GM21360 (cell line): ENCODE measurements at regions not wholly inside any gene's neighbourhood (a gene's known extent, or its start where the extent isn't known, plus 50 kb on each side); places are given as distances from the start of the nearest gene placed in this dataset.

ENCODE experiments used
- ATAC-seq: cut with Tn5 transposase; IDR thresholded peaks from one replicate; pipeline ENCODE4 v1.9.1; 2021; ENCODE audit warnings: mild to moderate bottlenecking, moderate library complexity; ENCODE audit not compliant: unreplicated experiment

- no peak for ATAC-seq
Observed at GRCh38 chr3:72441284-72441994, 406.8 kb downstream of the SHQ1 start.

DNA sequence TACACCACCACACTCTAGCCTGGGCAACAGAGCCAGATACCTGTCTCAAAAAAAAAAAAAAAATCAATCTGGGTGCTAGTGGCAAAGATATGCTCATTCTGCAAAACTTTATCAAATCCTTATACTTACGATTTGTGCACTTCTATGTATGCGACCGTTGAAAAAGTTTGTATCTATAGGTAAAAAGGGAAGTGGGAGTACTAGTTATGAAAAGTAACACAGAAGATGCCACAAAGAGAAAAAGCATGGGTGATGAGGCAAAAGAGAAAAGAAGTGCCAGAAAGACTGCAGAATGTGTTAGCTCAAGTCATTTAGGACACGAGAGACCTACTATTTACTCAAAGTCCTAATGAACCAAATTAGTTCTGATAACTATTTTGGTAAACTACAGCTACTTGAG lies 407.8 kb downstream of the SHQ1 start:
- ATAC-seq = no peak

- no peak for ATAC-seq
Observed at GRCh38 chr3:72439321-72440183, 408.7 kb downstream of the SHQ1 start.

DNA sequence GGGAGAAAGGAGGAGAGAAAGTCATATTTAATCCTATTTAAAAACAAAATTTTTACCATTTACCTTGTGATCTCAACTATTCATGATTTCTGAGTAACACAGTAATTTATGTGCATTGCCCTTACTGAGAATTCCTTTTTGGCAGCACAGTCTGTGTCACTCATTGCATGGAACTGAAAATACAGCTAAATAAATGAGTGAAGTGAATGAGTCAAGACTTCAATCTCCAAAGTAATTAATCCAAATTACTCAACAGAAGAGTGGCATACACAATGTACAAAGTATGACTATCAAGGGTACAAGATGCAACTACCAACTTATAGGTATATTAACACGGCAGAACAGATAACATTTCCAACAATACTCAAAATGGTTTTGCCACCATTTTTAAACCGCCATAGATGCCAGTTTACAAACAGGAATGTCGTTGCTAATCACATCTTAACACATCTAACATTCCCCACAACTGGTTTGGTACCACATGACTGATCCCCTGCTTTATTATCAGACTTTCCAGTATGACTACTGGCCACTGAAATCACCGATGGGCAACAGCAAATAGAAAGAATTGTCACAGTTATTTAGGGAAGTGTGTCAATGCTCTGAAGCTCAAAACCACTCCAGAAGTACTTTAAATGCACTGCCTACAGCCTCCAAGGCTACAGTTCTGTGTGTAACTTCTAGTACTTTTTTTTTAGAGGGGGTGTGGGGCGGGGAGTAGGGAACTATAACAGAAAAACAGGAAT lies 410.4 kb downstream of the SHQ1 start:
- ATAC-seq = no peak

DNA sequence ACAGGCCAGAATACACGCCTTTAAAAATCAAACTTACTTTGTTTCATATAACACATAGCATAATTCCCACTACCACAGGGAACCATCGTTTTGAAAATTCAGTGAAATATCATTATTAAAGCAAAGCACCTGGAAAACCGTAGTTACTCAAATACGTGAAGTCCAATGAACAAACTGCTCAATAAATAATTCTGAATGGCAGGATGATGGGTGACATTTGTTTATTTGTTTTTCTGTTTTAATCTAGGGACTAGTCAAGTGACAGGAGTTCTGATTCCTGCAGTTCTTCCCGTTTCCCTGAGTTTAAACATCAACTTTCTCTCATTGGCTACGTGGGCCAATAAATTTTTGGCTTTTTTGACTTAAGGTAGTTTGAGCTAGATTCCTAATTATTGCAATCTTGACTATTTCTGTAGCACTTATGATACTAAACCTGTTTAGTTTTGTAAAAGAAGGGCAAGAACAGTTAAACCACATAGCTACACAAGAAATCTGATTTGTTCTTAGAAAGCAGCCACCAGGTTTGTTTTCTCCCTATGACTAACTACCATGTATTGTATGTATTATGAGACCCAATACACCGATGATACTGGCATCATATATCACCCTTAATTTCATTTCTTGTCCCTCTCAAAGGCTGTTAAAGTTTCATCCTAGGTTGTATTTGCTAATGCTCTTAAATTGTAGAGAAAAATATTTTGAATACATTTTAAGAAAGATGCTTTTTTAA lies 411.2 kb downstream of the SHQ1 start:
- ATAC-seq = no peak

DNA sequence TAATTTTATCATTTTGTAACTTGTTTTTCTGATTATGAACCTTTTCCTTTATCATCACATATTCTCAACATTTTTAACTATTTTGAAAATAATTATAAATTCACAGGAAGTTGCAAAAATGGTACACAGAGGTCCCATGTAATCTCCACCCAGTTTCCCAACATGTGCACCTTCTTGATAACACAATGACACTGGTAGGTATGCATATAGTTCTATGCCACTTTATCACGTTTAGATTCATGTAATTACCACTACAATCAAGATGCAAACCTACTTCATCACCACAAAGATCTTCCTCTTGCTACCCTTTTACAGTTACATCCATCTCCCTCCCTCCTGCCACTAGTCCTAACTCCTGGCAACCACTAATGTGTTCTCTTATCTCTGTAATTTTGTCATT lies 413.9 kb downstream of the SHQ1 start:
- ATAC-seq = no peak

DNA sequence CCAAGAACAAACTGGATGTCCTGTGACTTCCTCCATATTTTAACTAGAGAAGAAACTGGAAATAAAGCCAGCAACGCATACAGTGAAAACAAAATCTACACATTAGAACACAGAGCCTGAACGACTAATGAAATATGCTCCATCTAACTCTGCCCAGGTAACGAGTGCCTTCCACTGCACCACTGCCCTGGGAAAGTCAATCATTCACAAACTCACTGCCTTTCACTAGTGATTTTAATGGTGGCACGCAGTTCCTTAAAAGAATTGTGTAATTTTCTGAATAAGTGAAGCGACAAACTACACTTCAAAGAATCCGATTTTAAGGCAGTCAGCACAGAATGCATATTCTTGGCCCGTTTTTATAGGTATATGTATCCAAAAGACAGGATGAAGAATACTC lies 416.0 kb downstream of the SHQ1 start:
- no peak for ATAC-seq

DNA sequence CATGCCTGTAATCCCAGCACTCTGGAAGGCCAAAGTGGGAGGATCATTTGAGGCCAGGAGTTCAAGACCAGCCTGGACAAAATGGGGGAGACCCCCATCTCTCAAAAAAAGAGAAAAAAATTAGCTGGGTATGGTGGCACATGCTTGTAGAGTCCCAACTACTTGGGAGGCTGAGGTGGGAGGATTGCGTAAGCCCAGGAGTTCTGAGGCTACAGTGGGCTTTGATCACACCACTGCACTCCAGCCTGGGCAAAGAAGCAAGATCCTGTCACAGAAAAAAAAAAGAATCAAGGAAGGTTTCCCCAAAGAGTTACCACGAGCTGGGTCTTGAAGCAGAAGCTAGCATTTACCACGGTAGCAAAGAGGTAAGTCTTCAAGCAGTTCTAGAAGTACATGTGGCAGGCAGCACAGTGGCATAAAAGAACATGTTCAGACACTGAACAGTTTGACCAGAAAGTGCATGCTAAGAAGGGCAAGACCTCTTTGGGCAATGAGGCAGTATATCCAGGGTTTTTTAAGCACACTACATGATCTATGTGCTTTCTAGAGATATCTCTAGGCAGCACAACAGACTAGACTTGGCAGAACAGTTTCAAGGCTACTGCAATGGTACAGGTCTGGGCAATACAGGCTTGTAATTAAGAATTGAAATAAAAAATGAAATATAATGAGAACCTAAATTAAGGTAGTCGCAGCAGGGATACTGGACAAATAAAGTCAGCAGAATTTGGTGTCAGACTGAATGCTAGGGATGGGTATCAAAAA lies 418.5 kb downstream of the SHQ1 start:
- no peak for ATAC-seq

- no peak for ATAC-seq
Observed at GRCh38 chr3:72428803-72429202, 419.4 kb downstream of the SHQ1 start.

- ATAC-seq = no peak
Observed at GRCh38 chr3:72427624-72428023, 420.6 kb downstream of the SHQ1 start.

GRCh38 chr3:72426618-72427397 lies 421.4 kb downstream of the SHQ1 start:
- peak; percentile 80 for ATAC-seq

DNA sequence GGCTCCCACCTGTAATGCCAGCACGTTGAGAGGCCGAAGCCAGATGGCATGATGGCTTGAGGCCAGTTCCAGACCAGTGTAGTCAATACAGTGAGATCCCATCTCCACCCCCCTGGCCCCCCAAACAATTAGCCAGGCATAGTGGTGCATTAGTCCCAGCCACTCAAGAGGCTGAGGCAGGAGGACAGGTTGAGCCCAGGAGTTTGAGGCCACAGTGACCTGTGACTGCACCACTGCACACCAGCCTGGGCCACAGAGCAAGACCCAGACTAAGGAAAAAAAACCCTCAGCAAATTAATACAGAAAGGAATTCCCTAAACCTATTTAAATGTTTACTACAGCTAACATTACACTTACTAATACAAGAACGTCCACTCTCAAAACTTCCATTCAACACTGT lies 424.6 kb downstream of the SHQ1 start:
- ATAC-seq = no peak

DNA sequence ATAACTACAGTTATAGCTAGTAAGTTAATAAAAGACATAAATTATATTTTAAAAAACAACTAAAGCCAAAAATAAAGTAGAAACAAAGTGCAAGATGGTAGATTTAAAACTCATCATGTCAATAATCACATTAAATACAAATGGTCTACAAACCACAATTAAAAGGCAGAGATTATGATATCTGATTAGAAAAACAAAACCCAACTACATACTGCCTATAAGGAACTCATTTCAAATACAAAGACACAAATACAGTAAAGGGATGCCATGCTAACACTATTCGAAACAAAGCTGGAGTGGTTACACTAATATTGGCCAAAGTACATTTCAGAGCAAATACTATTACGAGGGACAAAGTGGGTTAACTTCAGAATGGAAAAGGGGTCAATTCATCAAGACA lies 426.5 kb downstream of the SHQ1 start:
- ATAC-seq = no peak

DNA sequence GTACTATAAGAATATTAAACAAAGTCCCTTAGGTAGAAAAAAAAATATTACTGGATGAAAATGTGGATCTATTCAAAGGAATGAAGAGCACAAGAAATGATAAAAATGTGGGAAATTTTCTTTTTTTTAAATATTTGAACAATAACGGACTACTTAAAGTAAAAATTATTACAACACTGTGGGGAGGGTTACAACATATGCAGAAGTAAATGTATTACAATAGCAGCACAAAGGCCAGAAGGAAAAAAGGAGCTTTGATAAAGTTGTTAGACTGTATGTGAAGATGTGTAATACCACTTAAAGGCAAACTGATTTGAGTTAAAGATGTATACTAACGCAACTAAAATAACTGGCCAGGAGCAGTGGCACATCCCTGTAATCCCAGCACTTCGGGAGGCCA lies 427.1 kb downstream of the SHQ1 start:
- no peak for ATAC-seq

DNA sequence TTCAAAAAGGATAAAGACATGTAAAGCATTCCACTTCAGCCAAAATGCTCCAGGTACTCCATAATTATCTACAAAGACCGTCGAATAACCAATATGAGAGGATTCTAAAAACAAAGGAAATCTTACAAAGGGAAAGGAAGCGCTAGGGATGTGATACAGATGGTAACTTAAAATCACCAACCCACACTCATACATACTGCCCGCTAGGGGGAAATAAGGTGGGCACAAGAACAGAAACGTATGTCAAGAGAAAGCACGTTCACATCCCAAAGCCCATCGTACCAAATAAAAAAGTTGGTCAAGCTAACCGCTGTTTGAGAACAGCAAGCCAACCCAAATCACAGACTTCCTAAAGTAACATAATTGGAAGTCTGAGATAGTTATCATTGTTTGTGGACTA lies 429.4 kb downstream of the SHQ1 start:
- ATAC-seq = no peak

- no peak for ATAC-seq
Observed at GRCh38 chr3:72418244-72418643, 430.0 kb downstream of the SHQ1 start.

GRCh38 chr3:72414481-72415016 lies 433.7 kb downstream of the SHQ1 start:
- ATAC-seq = no peak

GRCh38 chr3:72413228-72413627 lies 435.0 kb downstream of the SHQ1 start:
- no peak for ATAC-seq

DNA sequence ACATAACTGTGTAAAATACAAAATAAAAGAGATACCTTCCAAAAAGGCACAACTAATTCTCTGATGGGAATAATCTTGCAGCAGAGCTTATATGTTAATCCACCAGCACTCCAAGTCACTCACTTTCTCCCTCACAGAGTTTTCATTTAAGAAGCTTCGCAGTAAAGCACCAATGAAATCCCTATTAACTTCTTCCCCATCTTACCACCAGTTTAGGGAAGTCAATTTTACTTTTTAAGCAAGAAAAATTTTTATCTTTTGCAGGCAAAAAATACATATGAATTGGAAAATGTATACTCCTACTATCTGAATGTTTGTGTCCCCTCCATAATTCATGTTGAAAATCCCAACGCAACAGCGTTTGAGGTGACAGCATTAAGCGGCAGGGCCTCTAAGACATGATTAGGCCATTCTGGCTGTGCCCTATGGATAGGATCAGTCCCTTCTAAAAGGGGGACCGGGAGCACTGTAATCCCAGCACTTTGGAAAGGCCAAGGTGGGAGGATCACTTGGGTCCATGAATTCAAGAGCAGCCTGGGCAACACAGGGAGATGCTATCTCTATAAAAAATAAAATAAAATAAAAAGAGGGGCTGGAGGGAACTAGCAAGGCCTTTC lies 435.8 kb downstream of the SHQ1 start:
- no peak for ATAC-seq
